ENCODE measurements at regions not wholly inside any gene's neighbourhood (a gene's known extent, or its start where the extent isn't known, plus 50 kb on each side); places are given as distances from the start of the nearest gene placed in this dataset.

DNA sequence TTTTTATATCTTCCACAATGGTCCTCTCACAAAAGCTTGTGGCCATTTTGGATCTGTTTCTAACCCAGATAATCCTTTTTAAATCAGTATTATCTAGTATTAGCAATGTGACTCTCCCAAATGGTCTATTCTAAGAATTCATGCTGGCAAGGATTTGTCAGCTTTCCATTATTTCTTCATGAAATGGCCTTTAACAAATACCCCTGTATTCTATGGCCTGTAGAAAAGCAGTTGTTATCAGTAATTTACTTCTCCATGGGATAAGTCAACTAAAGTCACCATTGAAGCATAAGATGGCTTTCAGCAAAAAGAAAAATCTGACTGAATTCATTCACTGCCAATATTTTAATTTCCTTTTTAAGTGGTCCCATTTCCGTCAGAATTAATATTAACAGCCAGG is 346.4 kb upstream of the FAM174A start:
- TF ChIP-seq, protein P1, sequence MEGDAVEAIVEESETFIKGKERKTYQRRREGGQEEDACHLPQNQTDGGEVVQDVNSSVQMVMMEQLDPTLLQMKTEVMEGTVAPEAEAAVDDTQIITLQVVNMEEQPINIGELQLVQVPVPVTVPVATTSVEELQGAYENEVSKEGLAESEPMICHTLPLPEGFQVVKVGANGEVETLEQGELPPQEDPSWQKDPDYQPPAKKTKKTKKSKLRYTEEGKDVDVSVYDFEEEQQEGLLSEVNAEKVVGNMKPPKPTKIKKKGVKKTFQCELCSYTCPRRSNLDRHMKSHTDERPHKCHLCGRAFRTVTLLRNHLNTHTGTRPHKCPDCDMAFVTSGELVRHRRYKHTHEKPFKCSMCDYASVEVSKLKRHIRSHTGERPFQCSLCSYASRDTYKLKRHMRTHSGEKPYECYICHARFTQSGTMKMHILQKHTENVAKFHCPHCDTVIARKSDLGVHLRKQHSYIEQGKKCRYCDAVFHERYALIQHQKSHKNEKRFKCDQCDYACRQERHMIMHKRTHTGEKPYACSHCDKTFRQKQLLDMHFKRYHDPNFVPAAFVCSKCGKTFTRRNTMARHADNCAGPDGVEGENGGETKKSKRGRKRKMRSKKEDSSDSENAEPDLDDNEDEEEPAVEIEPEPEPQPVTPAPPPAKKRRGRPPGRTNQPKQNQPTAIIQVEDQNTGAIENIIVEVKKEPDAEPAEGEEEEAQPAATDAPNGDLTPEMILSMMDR (IDR thresholded peaks at IDR 0.05; ENCODE audit: low read depth, low read length): no peak
- no peak for DNase-seq (ENCODE audit: extremely low read depth, low read depth)

DNA sequence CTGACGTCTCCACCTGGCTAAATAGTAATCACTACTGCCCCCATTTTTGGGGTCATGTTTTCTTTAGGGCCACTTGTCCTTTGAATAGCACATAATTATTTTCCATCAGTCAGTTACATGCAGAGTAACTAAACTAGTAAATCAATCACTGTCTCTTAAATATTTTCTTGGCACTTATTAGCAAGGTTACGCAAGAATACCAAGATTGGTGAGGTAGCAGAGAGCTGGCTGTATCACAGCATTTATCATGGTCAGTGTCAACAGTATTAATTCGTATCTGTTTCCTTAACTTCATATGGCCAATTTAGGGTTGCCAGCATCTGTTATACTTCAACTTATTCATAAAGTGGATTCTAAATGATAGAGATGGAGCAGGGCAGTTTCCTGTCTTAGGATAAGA is 346.8 kb upstream of the FAM174A start:
- TF ChIP-seq, protein P1 (IDR thresholded peaks at IDR 0.05; ENCODE audit: low read depth, low read length): no peak
- no peak for DNase-seq (ENCODE audit: extremely low read depth, low read depth)

DNA sequence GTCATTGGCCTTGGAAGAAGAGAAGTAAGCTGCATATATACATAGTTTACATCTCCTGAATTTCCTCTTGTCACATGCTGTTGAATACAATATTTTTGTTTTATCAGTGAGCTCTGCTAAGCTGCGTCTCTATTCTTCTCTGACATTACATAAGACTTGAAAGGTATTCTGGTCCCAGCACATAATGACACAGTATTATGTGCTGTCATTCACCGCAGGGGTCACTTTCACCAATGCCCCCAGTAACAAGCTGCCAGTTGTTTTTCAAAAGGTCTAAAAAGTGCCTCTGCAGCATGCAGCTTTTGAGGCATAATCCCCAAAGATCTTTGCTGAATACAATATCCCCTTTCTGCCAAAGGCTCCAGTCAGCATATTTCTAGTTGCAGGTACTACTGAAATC is 349.0 kb upstream of the FAM174A start:
- TF ChIP-seq, protein P1 (IDR thresholded peaks at IDR 0.05; ENCODE audit: low read depth, low read length): no peak
- DNase-seq (ENCODE audit: extremely low read depth, low read depth): no peak

DNA sequence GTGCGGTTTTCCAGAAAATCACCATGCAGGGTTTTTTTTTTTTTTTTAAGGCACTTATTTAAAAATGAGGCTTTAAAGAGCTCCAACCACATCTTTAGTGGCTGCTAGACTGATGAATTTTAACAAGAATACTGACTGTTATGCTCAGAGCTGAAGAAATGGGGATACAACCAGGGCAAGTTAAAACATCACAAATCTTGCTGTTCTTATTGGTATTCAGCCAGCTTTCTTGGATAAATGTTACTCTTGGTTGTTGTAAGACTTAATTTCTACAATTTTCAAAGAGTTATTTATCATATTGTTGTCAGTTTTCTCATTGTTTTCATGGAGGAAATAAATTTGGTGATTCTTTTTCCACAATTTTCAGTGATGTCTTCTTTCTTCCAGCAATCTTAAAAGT is 352.8 kb upstream of the FAM174A start:
- no peak for DNase-seq (ENCODE audit: extremely low read depth, low read depth)

DNA sequence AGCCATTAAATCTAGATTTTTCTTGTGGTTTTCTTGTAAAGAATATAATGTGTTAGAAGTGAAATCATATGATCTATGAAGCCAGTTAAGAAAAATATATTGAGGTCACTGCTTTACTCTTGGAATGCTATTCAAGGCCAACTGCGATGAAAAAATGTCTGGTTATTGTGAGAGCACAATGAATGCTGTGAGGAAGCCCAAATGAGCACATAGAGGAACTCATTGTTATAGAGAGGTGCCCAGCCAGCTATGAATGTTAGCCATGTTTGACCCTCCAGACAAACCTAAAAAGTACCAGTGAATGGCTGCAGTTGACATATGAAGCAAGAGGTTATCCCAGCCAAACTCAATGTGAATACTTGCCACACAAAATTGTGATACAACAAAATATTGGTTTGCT is 359.8 kb upstream of the FAM174A start:
- TF ChIP-seq, protein P1 (IDR thresholded peaks at IDR 0.05; ENCODE audit: low read depth, low read length): no peak
- no peak for DNase-seq (ENCODE audit: extremely low read depth, low read depth)

More for the DNA sequence above, 352.8 kb upstream of the FAM174A start:
- TF ChIP-seq, protein P1 (IDR thresholded peaks at IDR 0.05; ENCODE audit: low read depth, low read length): no peak

DNA sequence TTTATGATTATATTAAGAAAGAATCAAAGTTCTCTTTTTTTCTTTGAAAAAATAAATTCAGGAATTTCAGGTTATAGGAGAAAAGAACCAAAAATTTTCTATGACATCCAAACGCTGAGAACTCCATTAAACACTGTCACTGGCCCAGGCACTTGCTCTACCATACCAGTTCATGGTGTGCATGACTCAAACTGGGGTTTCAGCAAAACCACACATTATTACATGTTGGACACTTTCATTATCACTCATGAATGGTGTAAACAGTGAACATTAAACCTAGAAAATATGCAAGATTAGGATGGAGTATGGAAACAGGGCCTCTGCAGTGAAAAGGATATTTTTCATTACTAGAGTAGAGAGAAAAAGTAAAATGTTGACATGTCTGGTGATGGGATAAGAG is 369.9 kb upstream of the FAM174A start:
- TF ChIP-seq, protein P1 (IDR thresholded peaks at IDR 0.05; ENCODE audit: low read depth, low read length): no peak
- DNase-seq (ENCODE audit: extremely low read depth, low read depth): no peak

DNA sequence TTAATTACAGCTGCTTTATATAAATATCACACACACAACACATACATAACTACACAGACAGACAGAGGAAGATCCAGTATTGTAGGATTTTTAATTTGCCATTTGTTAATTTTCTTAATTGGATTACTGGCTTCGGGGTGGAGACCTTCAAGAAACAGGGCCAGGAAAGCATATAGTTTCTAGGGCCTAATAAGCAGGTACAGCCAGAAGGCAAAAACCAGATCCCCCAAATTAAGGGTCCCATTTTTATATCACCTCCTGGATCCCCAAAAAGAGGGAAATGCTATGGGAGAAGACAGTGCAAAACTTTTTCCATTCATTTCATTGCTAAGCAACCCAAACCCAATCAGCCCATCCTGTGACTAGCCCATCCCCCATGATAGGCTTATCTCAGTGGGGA is 373.3 kb upstream of the FAM174A start:
- DNase-seq (ENCODE audit: extremely low read depth, low read depth): no peak
- TF ChIP-seq, protein P1 (IDR thresholded peaks at IDR 0.05; ENCODE audit: low read depth, low read length): no peak

Data from AG09319 (cell line).